Endothelial cell of umbilical vein (primary cell): ENCODE measurements at regions not wholly inside any gene's neighbourhood (a gene's known extent, or its start where the extent isn't known, plus 50 kb on each side); places are given as distances from the start of the nearest gene placed in this dataset.

ENCODE experiments used
- BruUV-seq: library from RNA; stranded (reverse); fragments of 400-500 nt; replicated peaks from 2 replicates; lab custom pipeline; 2021; lab: Mats Ljungman, UMichigan
- CTCF ChIA-PET: fragments of 300-600, 350-600 bp; sonication (Branson Sonifier 250); formaldehyde crosslinking; loops from one replicate; lab custom pipeline; 2021; ENCODE audit warnings: antibody characterized with exemption, inconsistent platforms; lab: Charles Lee
- POLR2A ChIA-PET: fragments of 300-600, 350-600 bp; sonication (Branson Sonifier 250); formaldehyde crosslinking; loops from one replicate; lab custom pipeline; 2021; ENCODE audit warnings: antibody characterized with exemption, inconsistent platforms; lab: Charles Lee
- DNase-seq: peaks from one replicate; pipeline ENCODE4 v3.0.0-alpha.2; 2011; ENCODE audit warnings: low read depth, low spot score
- FAIRE-seq: peaks from 2 replicates; lab custom pipeline; 2011; peaks lifted over from hg19 to GRCh38; lab: Jason Lieb, UNC
- H2AFZ ChIP-seq: 2 replicates; pipeline ENCODE4 v1.6.0; 2012; ENCODE audit warnings: low read depth, low read length, control low read depth, inconsistent platforms
- H3K27ac ChIP-seq: 2 replicates; pipeline ENCODE4 v1.5.1; 2011; ENCODE audit warnings: low read depth, mild to moderate bottlenecking, control low read depth, low read length, moderate library complexity; ENCODE audit not compliant: insufficient read depth
- H3K27me3 ChIP-seq, 2 experiments: 2 replicates each; pipeline versions ENCODE4 v1.6.0 to v1.6.1; 2011; ENCODE audit warnings: low read length in 2 of 2, mixed read lengths in 1 of 2; ENCODE audit not compliant: control insufficient read depth in 2 of 2, insufficient read depth in 2 of 2
- H3K36me3 ChIP-seq, 2 experiments: 2 replicates in 1 of 2; 3 replicates in 1 of 2; pipeline ENCODE4 v1.5.1; 2011; ENCODE audit warnings: low read length in 2 of 2, mild to moderate bottlenecking in 1 of 2, moderate library complexity in 1 of 2; ENCODE audit not compliant: control insufficient read depth in 2 of 2, insufficient read depth in 2 of 2; ENCODE audit errors: extremely low read depth in 1 of 2
- H3K4me1 ChIP-seq: 3 replicates; pipeline ENCODE4 v1.5.1; 2011; ENCODE audit warnings: mild to moderate bottlenecking, low read length; ENCODE audit not compliant: control insufficient read depth, insufficient read depth; ENCODE audit errors: extremely low read depth
- H3K4me2 ChIP-seq: 2 replicates; pipeline ENCODE4 v1.6.1; 2011; ENCODE audit warnings: low read length, control low read depth, mixed read lengths; ENCODE audit not compliant: insufficient read depth
- H3K4me3 ChIP-seq, 3 experiments: fragments of 200-600 bp in 1 of 3; sonication (generic), shearing (Covaris generic) in 1 of 3; replicated peaks in 1 of 3; 2 replicates each; pipeline ENCODE4 v1.5.1; 2011 to 2016; ENCODE audit warnings: control low read depth in 3 of 3, low read length in 3 of 3, mild to moderate bottlenecking in 2 of 3, inconsistent platforms in 1 of 3, low read depth in 1 of 3, moderate library complexity in 1 of 3; ENCODE audit not compliant: insufficient read depth in 1 of 3
- H3K79me2 ChIP-seq: 2 replicates; pipeline ENCODE4 v1.6.0; 2012; ENCODE audit warnings: low read length, inconsistent platforms; ENCODE audit not compliant: control insufficient read depth, insufficient read depth
- H3K9ac ChIP-seq: replicated peaks from 2 replicates; pipeline ENCODE3; 2011; ENCODE audit warnings: low read length, control low read depth; ENCODE audit not compliant: insufficient read depth; ENCODE audit errors: extremely low read depth
- H3K9me1 ChIP-seq: replicated peaks from 3 replicates; pipeline ENCODE4 v1.6.0; 2011; ENCODE audit warnings: mild to moderate bottlenecking, low read length; ENCODE audit not compliant: control insufficient read depth, insufficient read depth; ENCODE audit errors: extremely low read depth
- H3K9me3 ChIP-seq: replicated peaks from 2 replicates; pipeline ENCODE4 v1.5.1; 2012; ENCODE audit warnings: low read length, inconsistent platforms; ENCODE audit not compliant: control insufficient read depth, insufficient read depth
- H4K20me1 ChIP-seq: replicated peaks from 2 replicates; pipeline ENCODE3; 2011; ENCODE audit warnings: mild to moderate bottlenecking, low read length; ENCODE audit not compliant: control insufficient read depth, insufficient read depth; ENCODE audit errors: extremely low read depth
- EZH2 ChIP-seq: IDR thresholded peaks from 2 replicates; pipeline ENCODE4 v1.6.1; 2012; ENCODE audit warnings: borderline replicate concordance, low read depth, mild to moderate bottlenecking, moderate library complexity, low read length, inconsistent platforms; ENCODE audit not compliant: severe bottlenecking
- FOS ChIP-seq: IDR thresholded peaks from 2 replicates; pipeline ENCODE4 v1.6.1; 2011; ENCODE audit warnings: mild to moderate bottlenecking, low read length, moderate library complexity, borderline replicate concordance; ENCODE audit not compliant: insufficient read depth
- GATA2 ChIP-seq: IDR thresholded peaks from 2 replicates; pipeline ENCODE4 v1.7.0; 2011; ENCODE audit warnings: low read depth, mild to moderate bottlenecking, moderate library complexity, mixed read lengths, low read length; ENCODE audit not compliant: insufficient read length, insufficient read depth
- JUN ChIP-seq: IDR thresholded peaks from 2 replicates; pipeline ENCODE4 v1.6.1; 2011; ENCODE audit warnings: borderline replicate concordance, low read depth; ENCODE audit not compliant: insufficient read length, insufficient read depth
- MYC ChIP-seq: IDR thresholded peaks from one replicate; pipeline ENCODE4 v1.6.1; 2011; ENCODE audit warnings: mild to moderate bottlenecking, low read depth, low read length
- POLR2A ChIP-seq: IDR thresholded peaks from 2 replicates; pipeline ENCODE4 v1.6.1; 2012; ENCODE audit warnings: low read depth, mild to moderate bottlenecking, control low read depth, low read length
- POLR2AphosphoS5 ChIP-seq: IDR thresholded peaks from 2 replicates; pipeline ENCODE4 v1.6.1; 2012; ENCODE audit warnings: low read depth, mild to moderate bottlenecking, control low read depth, low read length, moderate library complexity; ENCODE audit not compliant: insufficient read depth
- dilution Hi-C: fragments of 300-500 bp; cut with MboI; formaldehyde crosslinking; loops from one replicate; pipeline ENCODE4 v1.15.0; 2019; ENCODE audit warnings: low sequenced_read_pairs; ENCODE audit not compliant: extremely low pct_ligation_motif_present
- intact Hi-C: fragments of 100-400 bp; cut with micrococcal nuclease; formaldehyde crosslinking; loops from one replicate; pipeline ENCODE4 v1.10.0; 2022
- TF ChIP-seq, protein P1 (sequence below), 2 donors: IDR thresholded peaks; 1 replicate in 1 of 2; 2 replicates in 1 of 2; pipeline ENCODE4 v1.5.1; 2011; ENCODE audit warnings: low read length in 2 of 2, mild to moderate bottlenecking in 2 of 2, moderate library complexity in 2 of 2, control low read depth in 1 of 2, inconsistent platforms in 1 of 2, low read depth in 1 of 2; ENCODE audit not compliant: insufficient read depth in 1 of 2; ENCODE audit errors: extremely low read depth in 1 of 2
- TF ChIP-seq, protein P2 (sequence below): IDR thresholded peaks from 2 replicates; pipeline ENCODE4 v1.6.1; 2011; ENCODE audit not compliant: insufficient read depth, insufficient read length

DNA sequence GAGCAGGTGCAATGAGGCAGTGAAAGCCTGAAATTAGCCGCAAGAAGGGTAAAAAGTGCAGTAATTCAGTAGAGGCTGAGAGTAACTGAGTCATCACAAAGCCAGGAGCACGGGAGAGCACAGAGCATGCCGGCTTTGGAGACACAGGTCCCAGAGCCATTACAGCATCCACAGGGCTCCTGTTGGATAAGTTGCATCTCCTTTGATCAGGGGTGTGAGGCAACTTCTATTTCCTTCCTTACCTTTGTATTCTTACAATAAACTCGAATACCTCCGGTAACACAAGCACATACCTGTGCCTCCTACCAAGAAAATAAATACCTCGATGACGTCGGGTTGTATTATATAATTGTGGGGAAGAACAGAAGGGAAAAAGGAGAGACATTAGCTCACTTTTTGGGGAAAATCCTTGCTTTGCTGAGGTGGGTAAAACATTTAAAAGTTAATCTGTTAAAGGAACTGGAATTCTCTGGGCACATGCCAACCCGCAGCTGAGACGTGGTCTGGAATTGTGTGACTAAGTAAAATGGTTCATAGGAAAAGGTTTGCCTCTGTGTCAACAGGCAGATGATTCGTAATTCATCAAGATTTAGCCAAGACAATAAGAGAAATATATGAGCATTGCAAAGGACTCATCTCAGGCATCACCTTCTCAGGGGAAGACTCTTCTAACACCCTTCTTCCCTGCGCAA, 360.7 kb upstream of the ZFP64 start:
- FAIRE-seq (no peak), DNase-seq (no peak)
- Histone ChIP-seq H3K79me2 (no peaks in the 10 kb centered on the region), H3K36me3 (no peaks in the 10 kb centered on the region), H2AFZ (no peak overlapping the region), H3K4me3 (no peak overlapping the region), H3K27me3 (no peaks in the 10 kb centered on the region), H3K4me1 (no peaks in the 10 kb centered on the region), H3K4me2 (no peak overlapping the region), H3K9ac (no peak overlapping the region), H3K27ac (no peak overlapping the region), H3K9me1 (no peaks in the 10 kb centered on the region), H3K9me3 (no peaks in the 10 kb centered on the region), H4K20me1 (no peaks in the 10 kb centered on the region)
- dilution Hi-C loops, result no loop called here
- no TSS peak for BruUV-seq
- POLR2A ChIA-PET, result no interaction called here
- TF ChIP-seq GATA2 (no peak), FOS (peak; percentile 37)
- CTCF ChIA-PET, result no interaction called here
- intact Hi-C loops, result no loop called here

DNA sequence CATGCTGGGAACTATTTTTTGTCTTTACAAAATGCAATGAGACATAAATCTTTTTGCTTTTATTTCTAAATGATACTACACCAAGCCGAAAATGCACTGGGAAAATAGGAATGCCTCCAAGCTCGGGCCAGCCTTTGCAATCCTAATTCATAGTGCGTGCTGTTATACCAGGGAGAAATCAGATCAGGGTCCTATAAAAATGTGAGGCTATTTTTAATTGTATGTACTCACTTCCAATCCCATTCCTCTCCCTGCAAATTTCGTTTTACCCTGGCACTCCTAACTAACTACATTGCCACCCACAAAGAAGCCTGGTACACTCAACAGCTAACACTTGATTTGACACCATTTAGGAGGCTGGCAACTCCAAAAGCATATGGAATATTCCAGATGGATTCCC, 350.6 kb upstream of the ZFP64 start:
- no peaks in the 10 kb centered on the region for H3K4me1 ChIP-seq
- FAIRE-seq, result no peak
- H3K36me3 ChIP-seq, result no peaks in the 10 kb centered on the region
- no peaks in the 10 kb centered on the region for H3K27me3 ChIP-seq
- dilution Hi-C loops (no loop called here), intact Hi-C loops (no loop called here)
- TF ChIP-seq EZH2, result no peak
- no peak for TF ChIP-seq MYC
- TF ChIP-seq, protein P1, sequence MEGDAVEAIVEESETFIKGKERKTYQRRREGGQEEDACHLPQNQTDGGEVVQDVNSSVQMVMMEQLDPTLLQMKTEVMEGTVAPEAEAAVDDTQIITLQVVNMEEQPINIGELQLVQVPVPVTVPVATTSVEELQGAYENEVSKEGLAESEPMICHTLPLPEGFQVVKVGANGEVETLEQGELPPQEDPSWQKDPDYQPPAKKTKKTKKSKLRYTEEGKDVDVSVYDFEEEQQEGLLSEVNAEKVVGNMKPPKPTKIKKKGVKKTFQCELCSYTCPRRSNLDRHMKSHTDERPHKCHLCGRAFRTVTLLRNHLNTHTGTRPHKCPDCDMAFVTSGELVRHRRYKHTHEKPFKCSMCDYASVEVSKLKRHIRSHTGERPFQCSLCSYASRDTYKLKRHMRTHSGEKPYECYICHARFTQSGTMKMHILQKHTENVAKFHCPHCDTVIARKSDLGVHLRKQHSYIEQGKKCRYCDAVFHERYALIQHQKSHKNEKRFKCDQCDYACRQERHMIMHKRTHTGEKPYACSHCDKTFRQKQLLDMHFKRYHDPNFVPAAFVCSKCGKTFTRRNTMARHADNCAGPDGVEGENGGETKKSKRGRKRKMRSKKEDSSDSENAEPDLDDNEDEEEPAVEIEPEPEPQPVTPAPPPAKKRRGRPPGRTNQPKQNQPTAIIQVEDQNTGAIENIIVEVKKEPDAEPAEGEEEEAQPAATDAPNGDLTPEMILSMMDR (IDR thresholded peaks at IDR 0.05; ENCODE audit: extremely low read depth in 1 of 2, insufficient read depth in 1 of 2, low read depth in 1 of 2, low read length in 2 of 2), result no peak
- no peak for TF ChIP-seq JUN
- TF ChIP-seq POLR2A, result no peak
- TF ChIP-seq, protein P2, sequence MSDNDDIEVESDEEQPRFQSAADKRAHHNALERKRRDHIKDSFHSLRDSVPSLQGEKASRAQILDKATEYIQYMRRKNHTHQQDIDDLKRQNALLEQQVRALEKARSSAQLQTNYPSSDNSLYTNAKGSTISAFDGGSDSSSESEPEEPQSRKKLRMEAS, result no peak
- no peak for TF ChIP-seq POLR2AphosphoS5
- no peak for TF ChIP-seq FOS
- TF ChIP-seq GATA2, result no peak
- H3K79me2 ChIP-seq, result no peaks in the 10 kb centered on the region
- no peak for DNase-seq
- BruUV-seq, result no TSS peak
- no peak overlapping the region for H3K4me3 ChIP-seq
- no peak overlapping the region for H3K9ac ChIP-seq
- H4K20me1 ChIP-seq, result no peaks in the 10 kb centered on the region
- POLR2A ChIA-PET, result no interaction called here
- CTCF ChIA-PET, result no interaction called here
- no peak overlapping the region for H2AFZ ChIP-seq
- H3K9me1 ChIP-seq, result no peaks in the 10 kb centered on the region
- H3K27ac ChIP-seq, result no peak overlapping the region
- H3K9me3 ChIP-seq, result no peaks in the 10 kb centered on the region
- H3K4me2 ChIP-seq, result no peak overlapping the region
